PFSK-1 (cell line): ENCODE measurements at regions not wholly inside any gene's neighbourhood (a gene's known extent, or its start where the extent isn't known, plus 50 kb on each side); places are given as distances from the start of the nearest gene placed in this dataset.

Source experiments
- FOXP2 ChIP-seq: optimal IDR thresholded peaks from 2 replicates; pipeline ENCODE3; 2011; ENCODE audit warnings: borderline replicate concordance, control low read depth, inconsistent platforms; ENCODE audit not compliant: insufficient read depth; ENCODE audit errors: extremely low read length, extremely low read depth
- POLR2AphosphoS5 ChIP-seq: IDR thresholded peaks from 2 replicates; pipeline ENCODE4 v1.6.1; 2012; ENCODE audit warnings: low read depth, mild to moderate bottlenecking, control low read depth, low read length, moderate library complexity
- REST ChIP-seq, 2 experiments: IDR thresholded peaks; 2 replicates each; pipeline versions ENCODE4 v1.6.1 to v1.8.0; 2011 to 2012; ENCODE audit warnings: low read depth in 2 of 2, low read length in 2 of 2, control low read depth in 1 of 2, inconsistent platforms in 1 of 2, mild to moderate bottlenecking in 1 of 2, moderate library complexity in 1 of 2; ENCODE audit not compliant: insufficient read depth in 1 of 2
- SIN3A ChIP-seq: IDR thresholded peaks from 2 replicates; pipeline ENCODE4 v1.6.1; 2012; ENCODE audit warnings: mild to moderate bottlenecking, low read length, moderate library complexity, borderline replicate concordance; ENCODE audit not compliant: insufficient read depth
- TAF1 ChIP-seq: IDR thresholded peaks from 2 replicates; pipeline ENCODE4 v1.6.1; 2012; ENCODE audit warnings: low read length, control low read depth, borderline replicate concordance; ENCODE audit not compliant: insufficient read depth

- TF ChIP-seq REST (IDR thresholded peaks at IDR 0.05; ENCODE audit: insufficient read depth in 1 of 2, low read depth in 2 of 2, low read length in 2 of 2) (no peak), TAF1 (no peak), POLR2AphosphoS5 (no peak), FOXP2 (no peak), SIN3A (no peak)
These were observed 124.0 kb downstream of the DKK1 start for GRCh38 chr10:52438119-52438518.
